ENCODE measurements at regions not wholly inside any gene's neighbourhood (a gene's known extent, or its start where the extent isn't known, plus 50 kb on each side); places are given as distances from the start of the nearest gene placed in this dataset.

DNA sequence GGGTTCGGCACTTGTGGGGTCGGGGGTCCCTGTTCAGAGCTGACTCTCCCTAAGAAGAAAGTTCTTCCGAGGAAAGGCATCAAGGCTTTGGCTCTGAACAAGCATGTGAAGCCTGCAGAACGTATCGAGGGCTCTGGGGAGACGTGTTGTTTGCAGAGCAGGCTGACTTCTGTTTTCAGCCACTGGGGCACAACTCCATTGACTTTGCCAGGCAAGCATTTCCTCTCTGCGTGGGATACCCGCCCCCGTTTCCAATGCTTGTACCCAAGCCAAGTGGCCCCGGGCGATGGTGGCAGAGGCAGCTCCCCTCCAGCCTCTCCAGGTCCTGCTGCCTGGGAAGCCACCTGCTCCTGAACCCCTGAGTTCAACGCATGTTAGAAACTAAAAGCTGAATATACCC, 255.7 kb downstream of the RBFOX3 start:
- TF ChIP-seq, protein P1, sequence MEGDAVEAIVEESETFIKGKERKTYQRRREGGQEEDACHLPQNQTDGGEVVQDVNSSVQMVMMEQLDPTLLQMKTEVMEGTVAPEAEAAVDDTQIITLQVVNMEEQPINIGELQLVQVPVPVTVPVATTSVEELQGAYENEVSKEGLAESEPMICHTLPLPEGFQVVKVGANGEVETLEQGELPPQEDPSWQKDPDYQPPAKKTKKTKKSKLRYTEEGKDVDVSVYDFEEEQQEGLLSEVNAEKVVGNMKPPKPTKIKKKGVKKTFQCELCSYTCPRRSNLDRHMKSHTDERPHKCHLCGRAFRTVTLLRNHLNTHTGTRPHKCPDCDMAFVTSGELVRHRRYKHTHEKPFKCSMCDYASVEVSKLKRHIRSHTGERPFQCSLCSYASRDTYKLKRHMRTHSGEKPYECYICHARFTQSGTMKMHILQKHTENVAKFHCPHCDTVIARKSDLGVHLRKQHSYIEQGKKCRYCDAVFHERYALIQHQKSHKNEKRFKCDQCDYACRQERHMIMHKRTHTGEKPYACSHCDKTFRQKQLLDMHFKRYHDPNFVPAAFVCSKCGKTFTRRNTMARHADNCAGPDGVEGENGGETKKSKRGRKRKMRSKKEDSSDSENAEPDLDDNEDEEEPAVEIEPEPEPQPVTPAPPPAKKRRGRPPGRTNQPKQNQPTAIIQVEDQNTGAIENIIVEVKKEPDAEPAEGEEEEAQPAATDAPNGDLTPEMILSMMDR (IDR thresholded peaks at IDR 0.05), result no peak
- TF ChIP-seq POLR2A (IDR thresholded peaks at IDR 0.05), result no peak

All from prostate gland (tissue), 2 donors.